Stimulated activated CD4-positive, alpha-beta T cell treated with anti-CD3 and anti-CD28 coated beads, Interleukin-2, amount 100 ng/mL, for 4 hours (primary cell): ENCODE measurements at regions not wholly inside any gene's neighbourhood (a gene's known extent, or its start where the extent isn't known, plus 50 kb on each side); places are given as distances from the start of the nearest gene placed in this dataset.
"Not testable (repeated sequence)": the region's sequence is repeated elsewhere in the genome, so short reads cannot be mapped to it uniquely, and the experiment has no call there.

ENCODE experiments used
- DNase-seq: peaks from one replicate; pipeline ENCODE4 v3.0.0-alpha.2; 2020; ENCODE audit warnings: low read depth

DNA sequence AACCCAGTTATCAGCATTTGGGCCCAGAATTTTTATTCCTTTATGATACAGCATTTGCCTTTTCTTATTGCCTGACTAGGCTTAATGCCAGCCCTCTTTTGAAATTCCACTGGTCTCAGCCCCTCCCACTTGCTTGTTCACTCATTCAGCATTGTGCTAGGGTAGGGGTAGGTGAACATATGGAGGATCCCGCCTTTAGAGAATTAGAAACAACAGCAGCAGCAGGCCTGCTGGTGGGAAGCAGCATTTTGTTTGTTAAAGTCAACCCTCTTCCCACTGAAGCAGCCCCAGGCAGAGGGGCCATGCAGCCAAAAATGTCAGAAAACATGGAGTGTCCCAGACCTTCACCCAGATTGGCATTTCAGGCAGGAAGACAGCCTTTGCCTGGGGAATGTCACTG lies 1355.2 kb downstream of the CDH8 start:
- DNase-seq: no peak

DNA sequence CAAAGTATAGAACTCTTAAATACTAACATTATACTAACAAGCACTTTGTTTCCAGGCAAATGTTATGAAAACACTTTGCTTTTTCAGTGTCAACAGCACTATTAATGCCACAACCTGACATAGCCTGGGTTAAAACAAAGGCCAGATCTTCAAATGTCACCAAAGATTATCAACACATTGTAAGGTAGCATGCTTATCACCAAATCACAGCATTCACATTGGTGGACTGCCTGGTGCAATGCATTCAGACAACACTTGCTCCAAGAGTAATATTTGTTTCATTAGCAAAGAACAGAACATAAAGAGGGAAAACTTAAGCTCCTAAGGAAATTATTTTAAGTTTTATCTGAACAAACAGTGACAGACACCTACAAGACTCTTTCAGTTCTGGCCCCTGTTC lies 1361.2 kb downstream of the CDH8 start:
- no peak for DNase-seq

DNA sequence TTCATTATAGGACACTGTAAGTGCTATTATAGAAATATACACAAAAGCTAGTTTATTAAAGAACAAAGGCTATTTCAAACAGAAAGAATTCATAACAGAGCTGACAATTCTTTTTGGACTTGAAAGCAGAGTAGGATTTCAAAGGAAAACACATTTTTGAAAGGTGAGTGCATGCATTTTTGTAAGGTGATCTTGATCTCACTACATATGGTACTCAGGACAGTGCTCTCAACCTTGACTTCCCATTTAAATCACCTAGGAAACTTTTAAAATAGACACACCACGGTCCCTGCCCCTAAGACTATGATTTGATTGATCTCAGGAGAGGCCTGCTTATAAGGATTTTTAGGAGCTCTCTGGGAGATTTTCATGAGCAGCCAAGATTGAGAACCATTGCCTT lies 1362.0 kb downstream of the CDH8 start:
- DNase-seq: no peak

DNA sequence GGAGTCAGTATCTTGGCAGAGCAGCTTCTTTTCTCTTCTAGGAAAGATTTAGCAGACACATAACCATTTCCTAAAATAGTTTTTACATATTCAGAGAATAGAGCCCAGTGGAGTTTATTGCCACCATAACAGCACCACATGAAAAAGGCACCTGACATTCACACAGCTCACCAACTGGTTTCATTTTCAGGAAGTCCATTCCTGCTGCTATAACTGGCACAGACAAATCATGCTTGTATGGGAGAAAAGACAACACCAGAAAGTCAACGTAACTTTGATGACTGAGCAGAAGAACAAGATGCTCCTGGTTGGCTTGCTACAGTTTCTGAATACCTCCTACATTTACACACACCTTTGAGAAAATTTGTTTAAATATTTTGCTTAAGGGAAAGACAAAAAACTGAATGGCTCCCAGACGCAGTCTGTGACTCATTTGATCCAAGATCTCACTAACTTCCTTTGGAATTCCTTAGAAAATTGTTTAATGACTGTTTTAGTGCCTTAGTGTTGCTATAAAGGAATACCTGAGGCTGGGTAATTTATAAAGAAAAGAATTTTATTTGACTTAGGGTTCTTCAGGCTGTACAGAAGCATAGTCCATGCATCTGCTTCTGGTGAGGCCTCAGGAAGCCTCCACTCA lies 1380.6 kb downstream of the CDH8 start:
- no peak for DNase-seq

DNA sequence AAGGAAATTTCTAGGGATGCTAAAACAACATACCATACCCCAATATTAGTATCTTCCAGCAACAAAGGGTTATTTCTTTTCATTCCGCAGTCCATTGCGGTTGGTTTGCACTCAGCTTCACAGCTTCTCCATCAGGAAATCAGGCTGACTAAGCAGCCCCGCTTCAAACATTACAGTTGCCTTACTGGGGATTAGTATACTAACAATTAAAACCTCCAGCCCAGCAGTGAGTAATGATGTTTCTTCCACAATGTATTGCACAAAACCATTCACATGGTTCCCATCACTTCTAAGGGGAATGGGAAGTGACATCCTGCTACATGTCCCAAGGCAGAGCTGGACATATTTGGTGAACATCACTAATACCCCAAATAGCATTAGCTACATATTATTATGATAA lies 1384.9 kb downstream of the CDH8 start:
- no peak for DNase-seq

DNA sequence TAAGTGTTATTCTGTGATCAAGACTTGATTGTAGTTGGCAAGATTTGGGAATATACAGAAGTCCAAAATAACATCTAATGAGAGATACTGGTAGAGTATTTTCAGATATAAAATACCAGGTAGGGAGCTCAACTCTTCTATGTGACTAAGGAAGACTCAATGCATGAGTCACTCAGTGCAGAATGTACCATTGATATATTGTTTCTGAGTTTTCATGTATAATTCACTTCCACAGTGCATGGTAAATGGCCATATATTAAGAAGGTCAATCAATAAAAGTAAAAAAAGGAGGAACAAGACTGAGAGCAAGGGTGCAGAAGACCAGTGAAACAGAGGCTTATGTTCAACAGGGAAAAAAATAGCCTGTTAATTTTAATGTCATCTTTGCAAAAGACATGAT lies 1387.9 kb downstream of the CDH8 start:
- no peak for DNase-seq

DNA sequence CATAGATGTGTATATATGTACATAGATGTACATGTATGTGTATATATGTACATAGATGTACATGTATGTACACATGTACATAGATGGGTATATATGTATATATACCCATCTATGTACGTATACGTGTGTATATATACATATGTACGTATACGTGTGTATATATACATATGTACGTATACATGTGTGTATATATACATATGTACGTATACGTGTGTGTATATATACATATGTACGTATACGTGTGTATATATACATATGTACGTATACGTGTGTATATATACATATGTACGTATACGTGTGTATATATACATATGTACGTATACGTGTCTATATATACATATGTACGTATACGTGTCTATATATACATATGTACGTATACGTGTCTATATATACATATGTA lies 1388.8 kb downstream of the CDH8 start:
- DNase-seq: not testable (repeated sequence)

DNA sequence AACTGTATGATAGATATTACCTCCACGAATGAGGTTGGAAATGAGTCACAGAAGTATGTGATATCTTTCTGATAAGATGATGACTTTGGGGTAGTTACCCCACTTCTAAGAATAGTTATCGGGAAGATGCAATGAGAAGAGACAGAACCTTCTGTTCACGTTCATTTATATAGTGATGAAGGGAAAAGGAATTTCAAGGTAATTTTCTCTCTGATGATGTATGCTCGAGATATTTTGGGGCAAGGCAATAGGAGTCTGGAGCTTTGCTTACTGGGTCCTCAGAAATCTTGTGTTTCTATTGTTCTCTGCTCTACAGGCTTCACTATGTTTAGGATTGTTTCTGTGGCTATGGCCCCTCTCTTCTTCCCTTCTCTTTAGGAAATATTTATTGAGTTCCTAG lies 1389.6 kb downstream of the CDH8 start:
- no peak for DNase-seq

DNA sequence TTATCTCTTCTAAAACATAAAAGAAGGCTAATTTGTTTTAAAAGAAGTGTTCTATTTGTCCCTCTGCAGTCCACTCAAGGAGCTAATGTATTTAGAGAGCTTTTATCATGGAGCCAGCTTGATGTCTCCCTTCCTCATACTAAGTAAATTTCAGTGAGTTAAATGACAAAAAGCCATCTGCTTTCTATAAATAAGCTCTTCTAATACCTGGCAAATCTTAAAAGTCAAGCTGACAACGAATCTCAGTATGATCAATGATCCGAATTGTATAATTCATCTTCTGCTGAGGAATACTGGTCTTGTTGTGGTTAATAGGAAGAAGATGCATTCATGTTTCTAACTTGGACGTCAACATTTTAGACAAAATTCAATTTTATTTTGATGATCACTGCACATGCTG lies 1390.7 kb downstream of the CDH8 start:
- no peak for DNase-seq

DNA sequence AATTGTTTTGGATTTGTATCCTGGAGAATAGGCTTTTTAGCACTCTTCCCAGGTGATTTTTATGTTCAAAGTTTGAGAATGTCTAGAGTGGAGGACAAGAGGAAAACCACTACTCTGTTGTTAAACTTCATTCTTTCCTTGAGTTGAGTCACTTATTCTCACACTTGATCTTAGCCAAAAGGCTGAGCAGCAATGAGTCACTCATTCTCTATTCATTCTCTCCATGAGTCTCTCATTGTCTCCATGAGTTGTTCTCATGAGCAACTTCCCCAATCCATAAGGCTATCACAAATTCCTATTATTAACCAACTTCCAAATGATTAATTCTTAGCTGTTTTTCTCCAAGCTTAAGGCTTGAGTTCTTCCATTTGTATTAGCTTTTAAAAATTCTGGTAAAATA lies 1393.3 kb downstream of the CDH8 start:
- no peak for DNase-seq

DNA sequence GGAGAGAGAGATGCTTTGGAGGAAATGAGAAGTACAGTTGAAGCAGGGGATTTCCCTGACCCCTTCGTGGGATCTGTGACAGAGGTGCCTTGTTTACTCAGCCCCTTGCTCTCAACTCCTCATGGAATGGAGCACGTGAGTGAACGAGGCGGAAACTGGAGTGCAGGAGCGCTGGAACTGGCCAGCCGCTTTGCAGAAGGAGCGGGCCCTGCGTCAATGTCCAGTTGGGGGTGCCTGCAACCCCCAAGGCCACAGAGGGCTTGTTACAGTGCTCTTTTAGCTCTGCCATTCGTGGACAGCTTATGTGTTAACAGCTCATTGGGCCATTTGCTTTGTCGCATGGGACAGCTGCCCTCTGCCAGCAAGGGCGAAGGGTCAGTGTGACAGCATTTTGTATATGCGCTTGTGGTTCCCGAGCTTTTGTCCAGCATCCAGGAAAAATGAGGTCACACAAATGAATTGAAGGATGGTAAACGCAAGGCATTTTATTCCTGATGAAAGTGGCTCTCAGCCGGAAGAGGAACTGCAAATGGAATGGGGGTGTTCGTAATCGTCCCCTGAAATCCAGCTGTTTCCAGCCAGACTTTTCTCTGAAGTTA lies 1395.1 kb downstream of the CDH8 start:
- DNase-seq: no peak

DNA sequence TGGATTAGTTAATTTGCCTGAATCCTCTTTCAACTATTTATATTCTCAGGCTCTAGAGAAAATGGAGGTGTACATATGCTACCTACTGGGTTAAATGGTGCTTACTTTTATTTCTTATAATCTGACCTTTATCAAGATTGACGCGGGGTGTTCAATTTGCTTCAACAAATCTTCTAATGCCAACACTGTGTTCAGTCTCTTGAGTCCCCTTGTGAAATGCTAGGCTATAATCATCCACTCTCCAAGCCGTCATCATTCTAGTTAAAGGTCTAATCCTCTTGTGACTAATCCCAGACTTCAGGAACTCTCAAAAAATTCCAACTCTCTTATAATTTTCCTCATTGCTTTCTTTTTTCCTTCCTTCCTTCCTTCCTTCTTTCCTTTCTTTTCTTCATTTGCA lies 1396.2 kb downstream of the CDH8 start:
- no peak for DNase-seq

DNA sequence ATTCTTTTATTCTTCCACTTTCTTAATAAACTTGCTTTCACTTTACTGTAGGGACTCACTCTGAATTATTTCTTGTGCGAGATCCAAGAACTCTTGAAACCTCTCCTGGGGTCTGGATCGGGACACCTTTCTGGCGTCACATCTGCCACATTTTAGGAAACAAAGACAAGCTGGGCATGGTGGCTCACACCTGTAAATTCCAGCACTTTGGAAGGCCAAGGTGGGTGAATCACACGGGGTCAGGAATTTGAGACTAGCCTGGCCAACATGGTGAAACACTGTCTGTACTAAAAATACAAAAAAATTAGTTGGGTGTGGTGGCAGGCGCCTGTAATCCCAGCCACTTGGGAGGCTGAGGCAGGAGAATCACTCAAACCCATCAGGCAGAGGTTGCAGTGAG lies 1399.6 kb downstream of the CDH8 start:
- DNase-seq: not testable (repeated sequence)

DNA sequence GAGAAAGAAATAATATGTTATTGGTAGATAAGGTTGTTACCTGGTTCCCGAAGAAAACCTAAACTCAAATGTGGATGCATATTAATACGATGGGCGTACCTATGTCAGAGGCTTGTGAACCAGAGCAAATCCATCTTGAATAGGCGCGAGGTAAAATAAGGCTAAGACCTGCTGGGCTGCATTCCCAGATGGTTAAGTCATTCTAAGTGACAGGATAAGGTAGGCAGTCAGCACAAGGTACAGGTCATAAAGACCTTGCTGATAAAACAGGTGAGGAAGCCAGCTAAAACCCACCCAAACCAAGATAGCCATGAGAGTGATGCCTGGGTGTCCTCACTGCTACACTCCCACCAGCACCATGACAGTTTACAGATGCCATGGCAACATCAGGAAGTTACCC lies 1400.1 kb downstream of the CDH8 start:
- DNase-seq: no peak

DNA sequence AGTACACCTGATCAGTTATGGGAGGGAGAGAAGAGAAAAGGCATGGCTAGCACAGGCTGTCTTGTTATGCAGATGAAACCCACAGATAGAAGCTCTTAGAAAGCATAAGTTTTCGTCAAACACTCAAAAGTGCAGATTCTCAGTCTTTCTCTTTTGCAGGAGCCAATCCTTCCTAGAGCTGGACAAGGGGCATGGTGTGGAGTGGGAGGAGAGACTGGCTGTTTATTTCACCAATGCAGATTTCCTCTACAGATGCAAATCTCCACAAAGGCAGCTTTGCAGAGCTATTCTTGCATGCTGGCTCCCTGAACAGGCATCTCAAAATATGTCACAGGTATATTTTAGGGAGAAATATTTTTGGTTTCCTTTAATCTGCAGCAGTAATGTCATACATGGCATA lies 1400.7 kb downstream of the CDH8 start:
- no peak for DNase-seq

DNA sequence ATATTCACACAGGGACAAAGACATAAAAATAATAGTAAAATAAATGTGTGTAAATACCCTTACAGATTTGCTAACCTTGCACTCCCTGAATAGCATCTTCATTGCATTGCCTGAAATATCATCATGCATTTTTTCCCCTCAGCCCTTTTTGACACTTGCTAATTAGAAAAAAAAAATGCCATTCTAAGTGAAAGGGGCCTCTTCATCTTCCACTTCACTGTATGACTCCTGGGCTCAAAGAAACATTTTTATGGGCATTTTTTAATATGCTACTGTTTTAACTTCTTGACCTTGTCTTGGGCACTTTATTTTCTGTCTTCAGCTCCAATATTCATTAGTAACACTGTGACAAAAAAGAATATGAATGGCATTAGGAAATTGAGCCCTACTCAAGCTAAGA lies 1424.4 kb downstream of the CDH8 start:
- DNase-seq: no peak

DNA sequence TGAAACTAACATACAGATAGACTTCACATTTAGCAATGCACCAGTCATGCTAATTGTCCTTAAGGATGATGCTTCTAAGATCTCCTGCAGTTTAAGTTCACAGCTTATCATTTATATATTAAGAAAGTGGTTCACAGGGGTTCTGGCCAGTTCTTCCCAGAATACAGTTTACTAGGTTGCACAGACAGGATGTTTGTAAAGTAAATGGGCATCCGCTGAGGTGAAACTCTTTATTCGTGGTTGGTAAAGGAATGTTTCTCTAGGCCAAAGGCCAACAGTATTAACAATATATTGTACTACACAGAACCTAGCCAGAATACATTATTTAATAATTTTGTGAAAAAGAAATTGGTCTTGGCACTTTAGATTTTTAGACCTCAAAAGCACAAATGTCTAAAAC lies 1427.3 kb downstream of the CDH8 start:
- DNase-seq: no peak

DNA sequence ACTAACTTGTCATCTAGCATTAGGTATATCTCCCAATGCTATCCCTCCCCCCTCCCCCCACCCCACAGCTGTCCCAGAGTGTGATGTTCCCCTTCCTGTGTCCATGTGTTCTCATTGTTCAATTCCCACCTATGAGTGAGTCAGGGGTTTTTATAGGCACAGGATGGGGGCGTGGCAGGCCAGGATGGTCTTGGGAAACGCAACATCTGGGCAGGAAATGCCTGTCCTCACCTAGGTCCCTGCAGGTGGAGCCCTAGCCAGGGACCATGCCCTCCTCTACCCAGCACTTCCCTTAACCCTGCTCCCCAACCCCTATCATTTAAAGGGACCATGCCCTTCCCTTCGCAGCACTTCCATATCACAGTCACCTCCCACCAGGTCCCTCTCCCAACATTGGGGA lies 1430.6 kb downstream of the CDH8 start:
- DNase-seq: not testable (repeated sequence)

DNA sequence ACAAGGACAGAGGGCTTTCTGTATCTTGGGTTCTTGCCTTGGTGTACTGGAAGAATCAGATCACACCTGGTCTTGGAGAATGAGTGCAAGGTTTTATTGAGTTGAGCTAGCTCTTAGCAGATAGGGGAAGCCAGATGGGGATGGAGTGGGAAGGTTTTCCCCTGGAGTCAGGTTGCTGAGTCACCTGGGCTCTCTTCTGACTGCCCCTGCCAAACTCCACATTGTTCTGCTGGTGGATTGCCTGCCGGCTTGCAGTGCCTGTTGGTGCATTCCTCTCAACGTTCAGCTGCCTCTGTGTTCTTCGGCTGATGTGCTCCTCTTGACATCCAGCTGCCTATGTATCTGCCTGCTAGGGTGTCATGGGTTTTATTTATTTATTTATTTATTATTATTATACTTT lies 1431.1 kb downstream of the CDH8 start:
- no peak for DNase-seq

DNA sequence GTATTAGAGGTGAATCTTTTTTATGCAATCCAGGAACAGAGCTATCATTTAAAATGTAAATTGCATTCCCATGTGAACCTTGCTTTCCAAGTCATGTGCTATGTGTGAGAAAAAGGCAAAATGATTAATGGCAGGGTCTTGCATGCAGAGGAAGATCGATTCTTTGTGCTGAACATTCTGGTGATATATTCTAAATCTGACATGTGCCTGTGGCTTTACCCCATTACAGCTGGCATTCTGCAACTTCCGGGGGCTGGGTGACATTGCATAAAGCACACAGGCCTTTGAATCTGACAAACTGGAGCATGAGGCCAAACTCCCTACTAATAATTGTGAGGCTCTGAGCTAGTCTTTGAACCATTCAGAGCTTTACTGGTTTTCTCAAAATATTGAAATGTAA lies 1449.7 kb downstream of the CDH8 start:
- DNase-seq: no peak

DNA sequence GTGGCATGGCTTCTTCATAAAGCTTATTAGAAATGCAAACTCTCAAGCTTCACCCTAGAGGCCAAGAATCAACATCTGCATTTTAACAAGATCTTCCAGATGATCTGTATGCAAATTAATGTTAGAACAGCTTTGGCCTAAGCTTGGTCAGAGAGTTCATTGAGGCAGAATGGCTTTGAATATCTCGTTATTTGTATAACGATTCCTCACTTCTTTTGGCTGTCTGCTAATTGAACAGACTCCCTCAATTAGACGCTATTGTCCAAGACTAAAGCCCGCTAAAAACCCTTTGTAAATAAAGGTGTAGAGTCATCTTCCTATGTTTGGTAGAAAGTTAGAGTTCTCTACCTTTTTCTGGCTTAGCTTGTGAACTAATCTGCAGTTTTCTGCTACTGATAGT lies 1453.7 kb downstream of the CDH8 start:
- DNase-seq: no peak

DNA sequence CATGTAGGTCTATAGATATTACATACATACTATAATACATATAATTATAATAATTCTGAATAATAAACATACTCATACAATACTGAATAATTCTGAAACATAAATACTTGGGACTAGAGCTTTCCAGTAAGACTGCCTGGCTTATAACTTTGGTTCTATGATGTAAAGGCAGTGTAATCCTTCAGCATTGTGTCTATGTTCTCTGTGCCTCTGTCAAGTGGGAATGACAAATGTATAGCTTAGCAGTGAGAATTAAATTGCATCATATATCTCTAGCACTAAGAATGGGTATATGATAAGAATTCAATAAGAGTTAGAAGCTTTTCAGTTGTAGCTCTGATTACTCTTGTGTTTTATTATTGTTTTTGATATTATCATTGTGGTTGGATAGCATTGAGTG lies 1469.3 kb downstream of the CDH8 start:
- no peak for DNase-seq

DNA sequence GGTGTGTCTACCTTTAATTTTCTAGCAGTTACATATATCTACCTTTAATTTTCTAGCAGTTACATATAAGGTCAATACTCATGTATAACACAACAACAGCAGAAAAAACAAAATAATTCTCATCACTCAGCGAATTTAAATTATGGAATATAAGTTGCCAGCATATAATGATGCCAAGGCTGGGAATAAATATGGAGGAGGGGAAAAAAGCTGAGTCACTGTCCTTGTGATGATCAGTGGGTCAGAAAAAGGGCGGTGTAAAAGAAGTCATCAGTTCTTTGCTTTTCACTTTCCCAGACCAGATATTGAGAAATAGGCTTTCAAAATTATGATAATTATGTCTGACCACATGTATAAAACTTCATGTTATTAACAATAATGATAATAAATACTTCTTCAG lies 1471.7 kb downstream of the CDH8 start:
- no peak for DNase-seq

DNA sequence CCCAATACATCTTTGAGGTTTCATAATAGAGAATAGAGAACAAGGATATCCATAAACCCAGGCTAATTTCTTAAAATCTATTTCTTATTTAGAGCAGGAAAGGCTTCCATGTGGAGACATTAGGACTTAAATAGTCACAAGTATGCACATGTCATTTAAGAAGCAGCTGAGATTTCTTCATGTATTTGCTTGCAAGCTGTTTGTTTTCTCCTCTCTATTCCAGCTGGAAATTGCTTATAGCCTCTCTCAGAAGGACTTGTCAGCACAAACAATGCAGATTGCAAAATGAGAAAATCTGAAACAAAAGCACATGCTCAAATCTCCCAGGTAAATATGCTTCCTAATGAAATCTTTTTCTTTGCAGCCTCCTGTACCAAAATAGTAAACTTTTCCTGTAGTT lies 1473.1 kb downstream of the CDH8 start:
- DNase-seq: no peak

DNA sequence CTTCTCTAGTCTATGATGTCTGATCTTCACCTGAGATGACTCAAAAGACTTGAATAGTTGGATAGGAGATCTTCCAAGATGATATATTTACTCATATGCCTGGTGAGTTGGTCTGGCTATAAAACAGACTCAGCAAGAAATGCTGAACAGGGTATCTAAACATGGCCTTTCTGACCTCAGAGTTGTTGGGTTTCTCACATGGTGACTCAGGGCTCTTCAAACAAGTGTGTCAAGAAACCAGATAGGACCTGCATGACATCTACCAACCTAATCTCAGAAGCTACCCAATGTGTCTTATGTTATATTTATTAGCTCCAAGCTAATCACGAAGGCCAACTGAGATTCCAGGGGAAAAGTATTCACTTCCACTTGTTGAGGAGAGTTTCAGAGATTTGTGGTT lies 1477.3 kb downstream of the CDH8 start:
- DNase-seq: no peak
